ENCODE measurements at regions not wholly inside any gene's neighbourhood (a gene's known extent, or its start where the extent isn't known, plus 50 kb on each side); places are given as distances from the start of the nearest gene placed in this dataset.

DNA sequence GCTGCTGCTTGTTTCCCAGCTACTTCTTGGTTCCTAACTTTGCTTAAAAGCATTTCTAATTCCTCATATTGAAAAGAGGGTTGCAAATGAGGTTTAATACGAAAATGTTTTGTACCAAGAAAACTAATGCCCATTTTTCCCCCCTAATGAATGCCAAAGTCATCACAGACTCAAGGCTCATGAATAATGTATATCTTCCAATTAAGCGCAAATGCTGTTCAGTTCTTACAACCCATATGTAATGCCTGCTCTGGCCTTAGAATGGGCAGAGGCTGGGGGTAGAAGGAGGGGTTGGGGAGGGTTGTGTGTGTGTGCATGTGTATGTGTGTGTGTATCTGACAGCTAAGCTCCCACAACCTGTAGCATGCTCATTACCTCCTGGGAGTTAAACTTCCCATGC is 901.7 kb downstream of the KCNMA1 start:
- TF ChIP-seq, protein P1, sequence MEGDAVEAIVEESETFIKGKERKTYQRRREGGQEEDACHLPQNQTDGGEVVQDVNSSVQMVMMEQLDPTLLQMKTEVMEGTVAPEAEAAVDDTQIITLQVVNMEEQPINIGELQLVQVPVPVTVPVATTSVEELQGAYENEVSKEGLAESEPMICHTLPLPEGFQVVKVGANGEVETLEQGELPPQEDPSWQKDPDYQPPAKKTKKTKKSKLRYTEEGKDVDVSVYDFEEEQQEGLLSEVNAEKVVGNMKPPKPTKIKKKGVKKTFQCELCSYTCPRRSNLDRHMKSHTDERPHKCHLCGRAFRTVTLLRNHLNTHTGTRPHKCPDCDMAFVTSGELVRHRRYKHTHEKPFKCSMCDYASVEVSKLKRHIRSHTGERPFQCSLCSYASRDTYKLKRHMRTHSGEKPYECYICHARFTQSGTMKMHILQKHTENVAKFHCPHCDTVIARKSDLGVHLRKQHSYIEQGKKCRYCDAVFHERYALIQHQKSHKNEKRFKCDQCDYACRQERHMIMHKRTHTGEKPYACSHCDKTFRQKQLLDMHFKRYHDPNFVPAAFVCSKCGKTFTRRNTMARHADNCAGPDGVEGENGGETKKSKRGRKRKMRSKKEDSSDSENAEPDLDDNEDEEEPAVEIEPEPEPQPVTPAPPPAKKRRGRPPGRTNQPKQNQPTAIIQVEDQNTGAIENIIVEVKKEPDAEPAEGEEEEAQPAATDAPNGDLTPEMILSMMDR (IDR thresholded peaks at IDR 0.05; ENCODE audit: low read depth, low read length): no peak
- DNase-seq (ENCODE audit: extremely low read depth, low read depth): no peak

- no peak for DNase-seq (ENCODE audit: extremely low read depth, low read depth)
- TF ChIP-seq, protein P1 (IDR thresholded peaks at IDR 0.05; ENCODE audit: low read depth, low read length): no peak
Measured at GRCh38 chr10:76733441-76733936, 904.1 kb downstream of the KCNMA1 start.

- no peak for DNase-seq (ENCODE audit: extremely low read depth, low read depth)
- TF ChIP-seq, protein P1 (IDR thresholded peaks at IDR 0.05; ENCODE audit: low read depth, low read length): no peak
Measured at GRCh38 chr10:76732306-76732705, 905.3 kb downstream of the KCNMA1 start.

GRCh38 chr10:76729841-76730487 is 907.6 kb downstream of the KCNMA1 start:
- TF ChIP-seq, protein P1 (IDR thresholded peaks at IDR 0.05; ENCODE audit: low read depth, low read length): no peak
- no peak for DNase-seq (ENCODE audit: extremely low read depth, low read depth)

DNA sequence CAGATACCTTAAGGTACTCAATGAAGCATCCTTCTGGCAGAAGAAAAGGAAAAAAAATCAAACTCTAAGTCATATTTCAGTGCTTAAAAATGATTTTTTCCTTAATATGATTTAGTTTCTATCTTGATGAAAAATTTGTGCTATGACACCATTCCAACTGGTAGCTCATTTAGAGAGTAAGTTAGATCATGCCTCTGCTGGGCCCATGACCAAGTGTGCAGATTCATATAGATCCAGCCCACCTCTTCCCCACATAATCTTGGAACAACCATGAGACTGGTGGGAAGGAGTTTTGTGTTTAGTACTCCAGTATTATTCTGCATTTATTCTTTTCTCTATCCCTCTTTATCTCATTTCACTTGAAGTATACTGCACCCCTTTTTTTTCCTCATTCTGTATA is 908.3 kb downstream of the KCNMA1 start:
- TF ChIP-seq, protein P1 (IDR thresholded peaks at IDR 0.05; ENCODE audit: low read depth, low read length): no peak
- DNase-seq (ENCODE audit: extremely low read depth, low read depth): no peak

GRCh38 chr10:76727038-76727437 is 910.6 kb downstream of the KCNMA1 start:
- DNase-seq (ENCODE audit: extremely low read depth, low read depth): no peak
- TF ChIP-seq, protein P1 (IDR thresholded peaks at IDR 0.05; ENCODE audit: low read depth, low read length): no peak

- DNase-seq (ENCODE audit: extremely low read depth, low read depth): no peak
Measured at GRCh38 chr10:76723844-76724243, 913.8 kb downstream of the KCNMA1 start.

More at GRCh38 chr10:76723844-76724243, 913.8 kb downstream of the KCNMA1 start:
- TF ChIP-seq, protein P1 (IDR thresholded peaks at IDR 0.05; ENCODE audit: low read depth, low read length): no peak

All from AG09319 (cell line).